Fibroblast of gingiva (primary cell): ENCODE measurements at regions not wholly inside any gene's neighbourhood (a gene's known extent, or its start where the extent isn't known, plus 50 kb on each side); places are given as distances from the start of the nearest gene placed in this dataset.

ENCODE experiments used
- DNase-seq: peaks from one replicate; pipeline ENCODE4 v3.0.0-alpha.2; 2011; ENCODE audit warnings: low read depth

DNA sequence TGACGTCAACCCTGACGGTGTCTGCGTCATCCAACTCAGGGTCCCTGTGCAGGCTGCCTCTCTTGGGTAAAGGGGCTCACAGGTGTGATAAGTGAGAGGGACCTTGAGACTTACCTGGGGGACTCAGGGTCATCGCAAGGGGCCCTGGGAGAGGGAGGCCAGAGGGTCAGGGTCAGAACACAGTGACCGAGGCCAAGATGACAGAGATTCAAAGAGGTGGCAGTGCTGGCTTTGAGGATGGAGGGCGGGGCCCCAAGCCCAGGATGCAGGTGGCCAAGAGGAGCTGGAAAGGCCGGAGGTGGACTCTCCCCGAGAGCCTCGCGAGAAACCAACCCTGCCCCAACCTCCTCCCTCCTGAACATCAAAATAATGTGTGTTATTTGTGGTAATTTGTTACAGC is 165.2 kb upstream of the PPP2R2D start:
- no peak for DNase-seq

DNA sequence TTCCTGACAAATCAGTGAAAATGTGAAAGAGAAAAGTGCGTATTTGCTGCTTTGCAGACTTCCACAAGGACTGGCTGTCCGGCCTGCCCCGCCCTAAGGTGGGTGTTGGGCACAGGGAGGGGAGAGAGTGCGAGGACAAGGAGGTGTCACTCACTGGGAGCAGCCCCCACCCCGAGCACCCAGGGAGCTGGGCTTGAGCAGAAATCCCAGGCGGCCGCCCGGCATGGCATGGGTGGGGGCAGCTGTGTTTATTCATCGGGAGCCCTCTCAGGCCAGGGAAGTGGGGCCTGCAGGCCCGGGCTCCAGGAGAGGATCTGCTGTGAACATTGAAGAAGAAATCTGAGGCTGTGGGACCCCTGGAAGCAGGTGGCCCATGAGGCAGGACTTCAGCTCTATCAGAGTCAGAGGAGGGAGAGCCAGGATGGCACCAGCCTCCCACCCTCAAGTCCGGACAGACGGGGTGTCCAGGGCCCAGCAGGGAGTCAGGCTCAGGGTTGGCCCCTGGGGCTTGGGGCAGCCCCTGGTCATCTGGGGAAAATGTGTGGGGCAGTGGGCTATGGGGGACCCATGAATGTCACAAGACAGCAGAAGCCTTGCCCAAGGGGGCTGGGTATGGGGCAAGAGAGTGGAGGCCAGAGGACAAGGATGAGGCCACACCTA is 164.4 kb upstream of the PPP2R2D start:
- DNase-seq, result no peak

DNA sequence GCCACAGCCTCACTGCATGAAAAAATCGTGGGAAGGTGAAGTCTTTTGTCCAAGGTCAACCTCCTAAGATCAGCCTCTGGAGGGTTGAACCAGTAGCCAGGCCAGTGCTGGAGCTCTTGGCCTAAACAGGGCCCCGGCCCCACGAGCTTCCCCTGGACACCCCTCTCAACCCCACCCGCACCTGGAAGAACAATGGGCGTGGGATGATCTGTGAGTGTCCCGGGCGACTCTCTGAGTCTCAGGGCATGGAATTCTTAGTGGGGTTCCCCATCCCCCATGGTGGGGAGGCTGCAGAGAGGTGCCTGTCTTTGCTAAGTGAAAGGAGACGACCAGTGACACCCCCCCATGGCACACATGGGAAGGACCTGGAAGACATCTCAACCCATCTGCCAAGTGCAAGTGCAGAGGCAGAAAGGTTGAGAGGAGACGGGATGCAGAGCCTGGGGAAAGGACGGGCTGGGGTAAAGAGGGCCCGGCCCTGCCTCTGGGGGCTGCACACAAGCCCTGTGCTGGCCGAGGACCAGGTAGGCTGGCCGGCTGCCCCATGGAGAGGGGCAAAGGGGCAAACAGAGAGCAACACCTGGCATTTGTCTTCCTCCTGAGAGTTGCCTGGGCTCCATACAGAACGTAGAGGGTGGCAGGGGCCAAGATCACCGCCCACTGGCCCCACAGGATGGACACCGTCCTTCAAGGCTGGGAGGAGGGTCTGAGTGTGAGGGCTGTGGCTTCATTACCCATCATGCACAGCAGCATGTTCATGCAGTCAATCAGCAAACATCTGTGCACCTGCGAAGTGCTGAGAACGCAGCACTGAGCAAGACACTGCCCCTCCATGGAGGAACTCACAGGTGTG is 163.0 kb upstream of the PPP2R2D start:
- no peak for DNase-seq

DNA sequence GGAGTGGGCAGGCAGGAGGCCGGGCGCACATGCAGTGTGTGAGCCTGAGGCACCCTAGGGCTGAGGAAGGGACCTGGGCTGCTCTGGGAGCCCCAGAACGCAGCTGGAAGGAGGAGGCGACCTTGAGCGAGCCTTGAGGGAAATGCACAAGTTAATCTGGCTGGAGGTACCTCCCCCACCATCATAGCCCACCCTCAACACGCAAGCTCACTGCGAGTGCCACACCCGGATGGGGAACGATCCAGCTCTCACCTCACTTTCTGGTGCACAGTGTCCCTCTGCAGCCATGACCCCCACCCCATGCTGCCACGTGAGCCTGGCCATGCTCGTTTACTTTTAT is 162.4 kb upstream of the PPP2R2D start:
- DNase-seq, result no peak

DNA sequence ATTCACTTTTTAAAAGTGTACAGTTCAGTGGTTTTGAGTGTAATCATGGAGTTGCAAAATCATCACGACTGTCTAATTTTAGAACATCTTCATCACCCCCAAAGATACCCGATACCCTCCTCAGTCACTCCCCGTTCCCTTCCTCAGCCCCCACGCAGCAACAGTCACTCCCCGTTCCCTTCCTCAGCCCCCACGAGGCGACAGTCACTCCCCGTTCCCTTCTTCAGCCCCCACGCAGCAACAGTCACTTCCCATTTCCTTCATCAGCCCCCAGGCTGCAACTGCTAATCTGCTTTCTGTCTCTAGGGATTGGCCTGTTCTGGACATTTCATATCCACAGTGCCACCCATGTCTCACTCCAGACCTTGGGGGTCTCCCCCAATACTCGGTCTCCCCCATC is 161.6 kb upstream of the PPP2R2D start:
- DNase-seq, result no peak

DNA sequence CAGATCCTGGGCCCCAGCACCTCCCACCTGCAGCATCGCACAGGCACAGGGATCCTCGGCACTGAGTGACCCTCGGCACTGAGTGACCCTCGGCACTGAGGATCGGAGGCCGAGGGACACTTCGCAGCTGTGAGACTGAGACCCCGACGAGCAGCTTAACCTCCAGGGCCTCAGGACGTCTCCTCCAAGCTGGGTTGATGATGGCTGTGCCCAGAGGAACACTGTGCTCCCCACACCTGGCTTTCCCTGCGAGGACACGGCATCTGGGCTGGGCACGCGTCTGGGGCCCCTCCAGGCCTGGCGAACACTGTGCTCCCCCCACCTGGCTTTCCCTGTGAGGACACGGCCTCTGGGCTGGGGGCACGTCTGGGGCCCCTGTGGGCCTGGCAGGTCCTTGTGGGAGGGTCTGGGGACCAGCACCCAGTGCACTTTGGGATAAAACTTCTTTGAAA is 158.3 kb upstream of the PPP2R2D start:
- no peak for DNase-seq

DNA sequence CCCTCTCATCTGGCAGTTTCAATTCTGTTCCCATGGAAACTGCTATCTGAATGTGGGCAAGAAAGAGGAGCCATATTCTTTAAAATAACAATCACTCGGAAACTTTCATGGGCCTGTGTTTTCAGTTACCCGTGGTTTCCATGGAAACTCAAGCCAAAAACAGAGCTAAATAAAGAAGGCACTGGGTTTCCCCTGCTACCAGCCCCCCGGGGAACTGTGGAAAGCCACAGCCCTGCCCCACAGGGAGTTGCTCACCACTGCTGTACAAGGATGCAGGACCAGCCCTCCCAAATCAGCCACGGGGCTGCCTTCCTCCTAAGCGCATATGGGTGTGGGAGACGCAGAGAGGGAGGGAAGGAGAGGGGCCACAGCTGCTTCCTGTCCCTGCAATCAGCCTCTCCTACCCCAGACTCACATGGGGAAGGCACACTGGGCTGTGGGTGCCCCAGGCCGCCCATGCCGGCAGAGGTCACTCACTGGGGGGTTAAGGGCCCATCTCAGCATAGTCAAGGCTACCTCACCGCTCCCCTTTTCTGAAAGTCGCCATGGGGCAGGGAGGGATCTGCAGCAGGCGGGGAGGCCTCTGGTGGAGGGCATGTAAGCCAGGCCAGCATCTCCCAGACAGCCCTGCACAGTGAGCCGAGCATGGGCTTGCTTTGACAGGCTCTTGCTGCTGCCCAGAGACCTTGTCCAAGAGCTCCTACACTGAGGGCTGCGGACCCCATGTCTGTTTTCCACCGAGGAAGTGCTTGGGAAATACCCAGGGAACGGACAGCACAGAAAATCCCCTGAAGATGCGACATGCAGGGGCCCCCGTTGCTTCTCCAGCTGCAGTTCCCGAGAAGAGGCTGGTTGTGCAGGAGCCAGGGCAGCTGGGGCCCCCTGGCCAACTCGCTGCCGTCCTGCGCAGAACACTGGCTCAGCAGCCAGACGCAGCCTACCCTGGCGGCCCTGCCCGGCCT is 157.3 kb upstream of the PPP2R2D start:
- no peak for DNase-seq

DNA sequence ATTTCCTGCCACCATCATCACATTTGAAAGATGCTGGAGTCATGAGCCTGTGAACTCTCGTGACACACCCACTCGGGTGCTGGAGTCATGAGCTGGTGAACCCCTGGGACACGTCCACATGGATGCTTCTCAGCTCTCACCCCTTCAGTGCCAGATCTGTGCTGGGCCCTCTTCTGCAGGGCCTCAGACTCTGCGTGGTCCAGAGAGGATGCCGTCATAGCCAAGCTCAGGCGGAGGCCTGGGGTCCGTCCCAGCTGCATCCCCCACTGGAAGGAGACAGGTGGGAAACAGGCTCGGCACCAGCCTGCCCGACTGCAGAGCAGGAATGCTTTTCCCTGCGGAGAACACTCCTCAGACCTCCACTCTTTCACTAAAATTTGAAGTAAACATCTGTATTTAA is 156.5 kb upstream of the PPP2R2D start:
- no peak for DNase-seq

DNA sequence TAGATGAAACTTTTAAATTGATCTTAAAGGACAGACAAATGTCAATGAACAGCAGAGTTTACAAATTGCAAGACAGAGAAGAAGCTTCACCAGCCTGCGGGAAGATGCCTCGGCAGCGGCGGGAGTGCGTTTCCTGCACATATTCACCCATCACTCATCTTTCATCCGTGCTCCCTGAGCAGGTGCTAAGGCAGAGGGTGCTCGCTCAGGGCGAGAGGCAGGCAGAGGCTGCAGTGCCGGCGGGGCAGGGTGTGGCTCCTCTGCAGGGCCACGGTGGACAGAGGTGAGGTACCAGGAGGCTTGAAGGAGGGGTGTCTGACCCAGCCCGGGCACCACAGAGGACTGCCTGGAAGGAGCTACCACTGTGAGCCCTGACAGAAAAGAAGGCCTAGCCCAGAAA is 155.2 kb upstream of the PPP2R2D start:
- DNase-seq, result no peak

DNA sequence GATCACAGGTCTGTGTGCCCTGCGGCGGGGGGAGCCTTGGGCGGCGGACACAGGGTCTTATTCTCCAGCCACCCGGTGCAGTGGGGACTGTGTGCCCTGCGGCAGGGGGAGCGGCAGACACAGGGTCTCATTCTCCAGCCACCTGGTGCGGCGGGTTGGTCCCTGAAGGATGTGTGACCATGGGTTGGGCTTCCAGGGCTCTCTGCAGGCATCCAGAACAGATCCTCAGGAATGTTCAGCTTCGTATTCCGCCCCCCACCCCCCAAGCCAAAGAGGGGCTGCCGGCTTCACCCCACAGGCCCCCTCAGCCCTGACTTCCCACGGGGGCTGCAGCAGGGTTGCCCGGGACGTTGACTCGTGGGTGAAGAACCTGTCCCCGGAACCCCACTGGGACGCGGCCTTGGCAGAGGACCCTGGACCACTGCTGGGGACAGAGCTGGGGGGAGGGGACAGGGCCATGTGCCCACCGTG is 154.5 kb upstream of the PPP2R2D start:
- DNase-seq, result no peak

DNA sequence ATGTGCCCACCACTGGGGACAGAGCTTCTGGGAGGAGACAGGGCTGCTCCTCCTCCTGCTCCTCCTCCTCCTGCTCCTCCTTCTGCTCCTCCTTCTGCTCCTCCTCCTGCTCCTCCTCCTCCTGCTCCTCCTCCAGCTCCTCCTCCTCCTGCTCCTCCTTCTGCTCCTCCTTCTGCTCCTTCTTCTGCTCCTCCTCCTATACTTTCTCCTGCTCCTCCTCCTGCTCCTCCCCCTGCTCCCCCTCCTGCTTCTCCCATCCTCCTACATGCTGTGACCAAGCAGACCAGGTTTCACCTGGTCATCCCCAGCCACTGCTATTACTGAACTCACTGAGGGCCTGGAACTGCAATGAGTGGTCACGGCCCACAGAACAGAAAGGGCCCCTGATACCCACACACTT is 154.0 kb upstream of the PPP2R2D start:
- DNase-seq, result no peak

DNA sequence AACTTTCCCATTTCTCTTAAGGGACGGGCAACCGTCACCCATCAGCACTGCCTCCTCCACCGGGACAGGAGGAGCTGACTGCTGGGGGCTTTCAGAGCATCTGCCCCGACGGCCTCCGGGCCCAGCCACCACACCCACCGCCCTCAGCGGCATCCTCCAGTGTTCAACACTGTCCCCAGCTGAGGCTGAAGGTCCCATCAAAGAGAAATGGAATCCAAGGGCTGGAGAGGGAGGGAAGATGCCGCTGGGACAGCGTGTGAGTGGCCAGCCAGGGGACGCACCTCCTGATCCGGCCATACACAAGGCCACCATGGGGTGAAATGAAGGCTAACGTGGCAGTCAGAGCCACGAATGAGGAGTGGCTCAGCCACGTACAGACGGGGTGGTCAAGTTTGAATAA is 153.6 kb upstream of the PPP2R2D start:
- DNase-seq, result no peak

DNA sequence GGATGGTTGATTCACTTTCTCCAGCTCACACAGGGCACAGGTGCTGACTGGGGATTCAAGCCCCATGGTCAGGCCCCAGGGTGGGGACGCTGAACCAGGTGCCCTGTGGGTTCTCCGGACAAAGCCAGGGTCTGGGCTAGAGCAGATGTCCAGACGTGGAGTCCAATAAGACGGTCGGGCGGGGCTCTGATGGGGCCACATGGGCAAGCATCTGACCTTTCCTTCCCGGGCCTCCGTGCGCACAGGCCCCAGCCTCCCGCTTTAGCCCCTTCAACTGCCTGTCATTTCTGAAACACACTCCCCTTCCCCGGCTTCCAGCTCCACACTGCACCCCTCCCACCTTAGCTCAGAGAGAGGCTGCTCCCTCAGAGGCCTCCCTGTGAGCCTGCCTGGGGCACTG is 153.0 kb upstream of the PPP2R2D start:
- no peak for DNase-seq

DNA sequence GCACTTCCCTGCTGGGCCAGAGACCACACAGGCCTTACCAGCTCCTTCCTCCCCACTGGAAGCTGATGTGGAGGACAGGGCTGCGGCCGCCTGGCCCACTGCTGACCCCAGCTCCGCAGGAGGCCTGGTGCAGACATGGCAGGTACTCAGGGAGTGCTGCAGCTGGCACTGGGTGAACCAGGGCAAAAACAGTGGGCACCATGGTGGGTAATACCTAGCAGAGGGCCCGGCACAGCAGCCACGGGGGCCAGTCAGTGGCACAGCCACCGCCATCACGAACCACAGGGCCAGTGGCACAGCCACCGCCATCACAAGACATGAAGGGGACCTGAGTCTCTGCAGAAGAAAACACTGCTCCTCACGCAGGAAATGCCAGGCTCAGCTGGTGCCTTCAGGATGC is 152.6 kb upstream of the PPP2R2D start:
- DNase-seq, result no peak

DNA sequence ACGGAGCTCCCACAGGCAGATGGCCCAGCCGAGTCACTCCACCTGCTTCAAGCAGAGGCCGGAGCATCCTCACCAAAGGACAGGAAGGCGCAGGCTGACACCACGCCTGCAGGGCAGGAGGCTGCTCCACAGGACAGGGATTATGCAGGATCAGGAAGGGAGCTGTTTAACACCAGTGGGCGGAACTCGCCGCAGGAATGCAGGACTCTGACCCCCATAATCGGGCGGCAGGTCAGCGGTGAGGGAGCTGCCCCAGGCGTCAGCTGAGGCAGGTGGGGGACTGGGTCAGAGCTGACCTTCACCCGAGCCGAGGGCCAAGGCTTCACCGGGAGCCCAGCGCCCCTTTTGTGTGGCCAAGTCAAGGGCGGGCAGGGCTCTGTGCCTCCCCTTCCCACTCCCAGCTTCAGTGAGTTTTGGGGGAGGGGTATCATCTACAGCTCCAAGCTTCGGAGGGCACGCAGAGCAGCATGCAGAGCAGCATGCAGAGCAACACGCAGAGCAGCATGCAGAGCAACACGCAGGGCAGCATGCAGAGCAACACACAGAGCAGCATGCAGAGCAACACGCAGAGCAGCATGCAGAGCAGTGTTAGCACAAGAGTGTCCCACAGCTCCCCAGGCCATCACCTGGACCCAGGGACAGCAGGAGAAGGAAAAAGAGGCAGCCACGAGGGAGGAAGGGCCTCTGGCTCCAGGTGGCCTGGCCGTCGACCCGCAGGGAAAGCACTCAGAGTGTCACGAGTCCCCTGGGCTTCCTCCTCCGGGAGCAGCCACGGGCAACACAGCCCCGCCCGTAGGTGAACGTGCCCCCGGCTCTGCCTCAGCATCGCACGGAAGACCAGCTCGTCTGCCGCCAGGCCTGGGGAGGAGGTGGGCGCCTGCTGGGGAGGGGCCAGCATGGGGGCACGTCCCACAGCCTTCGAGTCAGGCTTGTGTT is 151.7 kb upstream of the PPP2R2D start:
- no peak for DNase-seq

DNA sequence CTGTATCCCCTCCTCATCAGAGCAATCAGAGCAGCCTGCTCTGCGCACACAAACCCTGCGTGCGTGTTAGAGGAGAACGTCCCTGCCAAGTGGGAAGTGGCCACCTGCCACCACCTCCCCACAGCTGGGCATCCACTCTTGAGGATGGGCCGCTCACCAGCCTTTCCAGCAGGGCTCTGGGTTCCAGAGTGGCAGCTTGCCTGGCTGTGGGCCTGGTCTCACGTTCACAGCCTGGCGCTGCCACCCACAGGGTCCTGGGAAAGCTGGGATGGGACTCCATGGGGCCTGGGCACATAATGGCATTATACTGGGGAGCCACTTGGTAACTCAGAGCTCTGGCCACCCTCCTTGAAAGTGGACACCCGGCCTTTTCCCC is 151.1 kb upstream of the PPP2R2D start:
- DNase-seq, result no peak

DNA sequence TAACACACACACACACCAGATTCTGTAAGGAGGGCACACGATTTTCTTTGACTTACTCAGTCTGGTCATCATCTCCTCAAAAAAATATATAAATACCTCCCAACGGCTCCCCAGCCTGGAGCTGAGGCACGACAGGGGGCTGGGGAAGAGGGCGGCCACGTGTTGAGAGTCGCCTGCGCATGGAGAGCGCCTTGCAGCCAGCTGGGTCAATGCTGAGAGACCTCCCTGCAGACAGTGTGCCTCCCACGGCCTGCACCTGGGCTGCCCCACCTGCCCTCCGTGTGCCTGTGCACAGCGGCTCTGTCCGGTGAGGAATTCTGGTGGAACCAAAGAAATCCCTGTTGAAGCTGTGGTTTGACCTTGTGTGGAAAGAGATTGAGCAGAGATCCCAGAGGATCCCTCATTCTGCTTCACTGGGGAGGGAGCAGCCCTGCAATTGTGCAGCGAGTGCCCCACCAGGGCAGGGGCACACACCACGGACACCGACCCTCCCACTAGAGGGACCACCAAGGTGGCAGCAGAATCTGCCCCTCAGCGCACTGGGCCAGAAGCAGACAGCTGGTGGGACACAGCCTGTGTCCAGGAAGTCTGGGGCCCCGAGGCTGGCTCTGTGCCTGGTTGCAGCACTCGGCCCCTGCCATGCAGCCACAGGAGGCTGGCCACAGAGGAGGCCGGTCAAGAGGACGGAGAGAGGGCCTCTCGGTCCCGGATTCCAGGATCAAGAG is 150.5 kb upstream of the PPP2R2D start:
- no peak for DNase-seq

DNA sequence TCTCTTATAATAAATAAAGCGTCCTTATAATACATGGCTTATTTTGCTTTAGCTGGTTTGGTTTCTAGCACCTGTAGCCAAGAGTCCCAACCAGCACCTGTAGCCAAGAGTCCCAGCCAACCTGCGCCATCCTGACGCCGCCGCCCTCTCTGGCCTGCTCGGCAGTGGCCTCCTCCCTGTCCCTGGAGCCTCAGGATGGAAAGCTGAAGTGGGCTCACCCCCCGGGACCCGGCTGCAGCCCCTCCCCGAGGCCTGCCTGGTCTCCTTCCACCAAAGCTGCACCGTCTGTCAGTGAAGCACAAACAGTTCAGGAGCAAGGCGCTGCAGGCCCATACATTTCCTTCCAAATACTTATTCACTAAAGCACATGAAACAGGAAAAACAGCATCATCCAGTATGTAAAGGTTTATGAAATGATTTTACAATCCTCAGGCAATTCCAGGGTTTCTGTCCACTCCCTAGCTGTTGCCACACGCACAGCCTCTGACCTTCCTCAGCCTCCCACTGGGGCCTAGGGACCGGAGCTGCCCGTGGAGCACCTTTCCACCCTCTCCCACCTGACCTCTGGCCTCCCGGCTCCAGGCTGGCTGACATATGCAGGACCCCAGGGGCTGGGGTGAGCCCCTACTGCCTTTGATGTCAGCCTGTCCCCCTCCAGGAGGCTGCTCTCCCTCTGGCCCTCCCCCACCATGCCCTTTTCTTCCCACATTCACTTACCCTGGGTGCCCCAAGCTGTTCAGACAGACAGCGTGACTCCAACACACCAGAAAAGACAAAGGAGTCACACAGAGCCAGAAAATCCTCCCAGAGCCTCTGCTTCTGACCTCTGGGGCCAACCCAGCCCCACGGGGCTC is 149.6 kb upstream of the PPP2R2D start:
- DNase-seq, result no peak

DNA sequence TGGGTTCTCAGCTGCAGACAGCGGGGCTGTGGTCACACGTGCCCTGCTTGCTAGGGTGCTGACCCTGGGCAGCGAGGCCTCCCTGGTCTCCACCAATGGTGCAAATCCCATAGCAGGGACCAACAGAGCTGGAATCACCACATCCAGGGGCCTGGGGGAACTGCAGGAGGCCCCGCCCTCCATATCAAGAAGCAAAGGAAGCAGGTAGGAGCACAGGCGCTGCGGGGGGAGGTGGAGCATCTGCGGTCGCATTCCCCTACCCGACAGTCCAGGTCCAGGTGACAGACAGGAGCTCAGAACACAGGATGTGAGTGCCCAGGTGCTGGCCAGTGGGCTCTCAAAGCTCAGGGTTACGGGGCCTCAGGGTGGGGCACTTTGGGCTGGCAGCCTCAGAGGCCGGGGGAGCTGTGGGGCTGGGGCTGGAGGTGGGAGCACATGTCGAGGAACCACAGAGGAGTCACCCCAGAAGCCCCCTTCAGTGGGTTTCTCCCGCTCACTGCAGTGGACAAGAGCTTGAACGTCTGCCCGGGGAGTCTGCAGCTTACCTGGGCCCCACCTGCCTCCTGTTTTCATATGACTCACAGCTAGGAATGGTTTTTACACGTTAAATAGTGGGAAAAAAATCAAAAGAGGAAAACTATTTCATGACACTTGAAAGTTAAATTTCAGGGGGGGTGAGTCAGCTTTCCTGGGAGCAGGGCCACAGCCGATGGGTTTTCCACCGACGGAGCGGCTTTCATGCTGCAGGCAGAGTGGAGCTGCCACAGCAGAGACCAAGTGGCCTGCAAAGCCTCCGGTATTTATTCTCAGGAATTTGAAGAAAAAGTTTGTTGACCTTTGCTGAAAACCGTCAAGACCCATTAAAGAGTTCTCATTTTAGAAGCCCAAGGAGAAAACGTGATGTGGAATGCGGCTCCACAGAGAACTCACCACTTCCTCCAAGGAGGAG is 148.7 kb upstream of the PPP2R2D start:
- DNase-seq, result no peak
